HCT116 (cell line): ENCODE measurements at regions not wholly inside any gene's neighbourhood (a gene's known extent, or its start where the extent isn't known, plus 50 kb on each side); places are given as distances from the start of the nearest gene placed in this dataset.

Experiments used
- ATAC-seq: fragments of 200-7000 bp; cut with Tn5 transposase; 2 replicates; pipeline ENCODE4 v1.9.1; 2020; ENCODE audit warnings: mild to moderate bottlenecking, moderate library complexity
- BruUV-seq: library from RNA; stranded (reverse); fragments of 400-500 nt; replicated peaks from 2 replicates; lab custom pipeline; 2021; lab: Mats Ljungman, UMichigan
- CTCF ChIA-PET: fragments of 300-600 bp; sonication (Branson Sonifier 250); formaldehyde crosslinking; loops from one replicate; lab custom pipeline; 2021; ENCODE audit warnings: antibody characterized with exemption; lab: Charles Lee
- POLR2A ChIA-PET: fragments of 300-600, 350-600 bp; sonication (Branson Sonifier 250); formaldehyde crosslinking; loops from one replicate; lab custom pipeline; 2021; ENCODE audit warnings: antibody characterized with exemption; lab: Charles Lee
- RAD21 ChIA-PET, 2 experiments: fragments of 300-600 bp; sonication (Branson Sonifier 250); formaldehyde crosslinking; loops; one replicate each; lab custom pipeline; 2023; ENCODE audit warnings: low total read pairs in 2 of 2; ENCODE audit not compliant: uncharacterized antibody in 2 of 2, unreplicated experiment in 2 of 2, low non-redundant PET in 1 of 2; lab: Charles Lee
- DNase-seq: peaks from one replicate; pipeline ENCODE4 v3.0.0-alpha.2; 2010; ENCODE audit warnings: low read depth, low spot score
- H2AFZ ChIP-seq: fragments of 200-600 bp; shearing (Covaris generic), sonication (generic); 2 replicates; pipeline ENCODE4 v1.6.1; 2017; ENCODE audit warnings: low read depth, mixed run types, mixed read lengths, antibody characterized with exemption, low read length; ENCODE audit not compliant: poor library complexity, severe bottlenecking
- H3K27ac ChIP-seq: 2 replicates; pipeline ENCODE4 v1.5.1; 2012; ENCODE audit warnings: low read depth, low read length
- H3K27me3 ChIP-seq: fragments of 200-600 bp; sonication (generic); 2 replicates; pipeline ENCODE4 v1.6.1; 2016; ENCODE audit warnings: mixed run types, low read length, mixed read lengths; ENCODE audit not compliant: insufficient read depth
- H3K36me3 ChIP-seq, 2 experiments: fragments of 200-500 bp in 1 of 2; fragments of 200-600 bp in 1 of 2; sonication (Bioruptor generic) in 1 of 2; sonication (generic) in 1 of 2; 2 replicates each; pipeline versions ENCODE4 v1.5.1 to v1.6.1; 2014 to 2016; ENCODE audit warnings: low read length in 2 of 2, inconsistent platforms in 1 of 2, mixed read lengths in 1 of 2, mixed run types in 1 of 2; ENCODE audit not compliant: insufficient read depth in 2 of 2, control insufficient read depth in 1 of 2
- H3K4me1 ChIP-seq, 2 experiments: fragments of 200-600 bp in 1 of 2; sonication (generic) in 1 of 2; 2 replicates each; pipeline versions ENCODE4 v1.5.1 to v1.6.1; 2012 to 2017; ENCODE audit warnings: low read length in 2 of 2, inconsistent platforms in 1 of 2, mild to moderate bottlenecking in 1 of 2, mixed read lengths in 1 of 2, mixed run types in 1 of 2, moderate library complexity in 1 of 2; ENCODE audit not compliant: insufficient read depth in 2 of 2, control insufficient read depth in 1 of 2
- H3K4me2 ChIP-seq: fragments of 200-600 bp; sonication (generic); 2 replicates; pipeline ENCODE4 v1.6.1; 2017; ENCODE audit warnings: mixed run types, low read length, mixed read lengths
- H3K4me3 ChIP-seq, 2 experiments: fragments of 200-600 bp in 1 of 2; sonication (generic) in 1 of 2; replicated peaks in 1 of 2; 2 replicates each; pipeline ENCODE4 v1.5.1; 2011 to 2016; ENCODE audit warnings: low read length in 2 of 2, control low read depth in 1 of 2, low read depth in 1 of 2, mild to moderate bottlenecking in 1 of 2, mixed read lengths in 1 of 2, mixed run types in 1 of 2
- H3K79me2 ChIP-seq: fragments of 200-600 bp; sonication (generic); 2 replicates; pipeline ENCODE4 v1.6.1; 2017; ENCODE audit warnings: mild to moderate bottlenecking, mixed run types, low read length, moderate library complexity, mixed read lengths; ENCODE audit not compliant: insufficient read depth
- H3K9ac ChIP-seq: fragments of 200-600 bp; sonication (generic); 2 replicates; pipeline ENCODE4 v1.6.1; 2016; ENCODE audit warnings: low read length, mixed read lengths
- H3K9me2 ChIP-seq: fragments of 200-600 bp; sonication (generic), shearing (Covaris generic); 2 replicates; pipeline ENCODE4 v1.6.1; 2017; ENCODE audit warnings: mixed run types, mild to moderate bottlenecking, moderate library complexity; ENCODE audit not compliant: insufficient read depth
- H3K9me3 ChIP-seq, 2 experiments: fragments of 200-500 bp in 1 of 2; fragments of 200-600 bp in 1 of 2; sonication (Bioruptor generic) in 1 of 2; sonication (generic) in 1 of 2; 2 replicates each; pipeline ENCODE4 v1.6.1; 2014 to 2017; ENCODE audit warnings: low read length in 2 of 2, mixed read lengths in 2 of 2, inconsistent platforms in 1 of 2, low read depth in 1 of 2, mild to moderate bottlenecking in 1 of 2, mixed run types in 1 of 2, moderate library complexity in 1 of 2; ENCODE audit not compliant: control insufficient read depth in 1 of 2, insufficient read depth in 1 of 2
- H4K20me1 ChIP-seq: fragments of 200-600 bp; sonication (generic), shearing (Covaris generic); 2 replicates; pipeline ENCODE4 v1.6.1; 2017; ENCODE audit warnings: mixed run types, mild to moderate bottlenecking, moderate library complexity; ENCODE audit not compliant: insufficient read depth
- ATF3 ChIP-seq: IDR thresholded peaks from 2 replicates; pipeline ENCODE4 v1.6.1; 2012
- CTCF ChIP-seq, 3 experiments: fragments of 200-600 bp in 1 of 3; sonication (generic) in 1 of 3; IDR thresholded peaks in 2 of 3; conservative IDR thresholded peaks in 1 of 3; 2 replicates each; pipeline ENCODE4 v1.5.1; 2012 to 2017; ENCODE audit warnings: low read depth in 2 of 3, low read length in 2 of 3, antibody characterized with exemption in 1 of 3, borderline replicate concordance in 1 of 3, control low read depth in 1 of 3, mild to moderate bottlenecking in 1 of 3, mixed read lengths in 1 of 3, mixed run types in 1 of 3, moderate library complexity in 1 of 3; ENCODE audit not compliant: insufficient read depth in 1 of 3
- EGR1 ChIP-seq: IDR thresholded peaks from 2 replicates; pipeline ENCODE4 v1.6.1; 2012; ENCODE audit warnings: low read depth
- ELF1 ChIP-seq: IDR thresholded peaks from 2 replicates; pipeline ENCODE4 v1.6.1; 2012; ENCODE audit warnings: low read depth, borderline replicate concordance
- EZH2phosphoT487 ChIP-seq: fragments of 200-600 bp; IDR thresholded peaks from 2 replicates; pipeline ENCODE4 v1.6.1; 2018; ENCODE audit warnings: antibody characterized with exemption, borderline replicate concordance
- FOSL1 ChIP-seq: IDR thresholded peaks from 2 replicates; pipeline ENCODE4 v1.6.1; 2012; ENCODE audit warnings: low read depth
- JUND ChIP-seq: IDR thresholded peaks from 2 replicates; pipeline ENCODE4 v1.6.1; 2012
- MAX ChIP-seq: IDR thresholded peaks from 2 replicates; pipeline ENCODE4 v1.6.1; 2012
- POLR2A ChIP-seq: IDR thresholded peaks from 2 replicates; pipeline ENCODE4 v1.7.0; 2011; ENCODE audit warnings: borderline replicate concordance; ENCODE audit not compliant: insufficient read depth, insufficient read length; ENCODE audit errors: extremely low read depth
- RAD21 ChIP-seq: IDR thresholded peaks from 2 replicates; pipeline ENCODE4 v1.6.1; 2012; ENCODE audit warnings: low read depth, mild to moderate bottlenecking
- SIN3A ChIP-seq: IDR thresholded peaks from 2 replicates; pipeline ENCODE4 v1.6.1; 2012; ENCODE audit warnings: low read depth
- SP1 ChIP-seq: IDR thresholded peaks from 2 replicates; pipeline ENCODE4 v1.6.1; 2012; ENCODE audit warnings: low read depth
- SRF ChIP-seq: IDR thresholded peaks from 2 replicates; pipeline ENCODE4 v1.6.1; 2012; ENCODE audit warnings: low read depth
- TCF7L2 ChIP-seq: IDR thresholded peaks from 2 replicates; pipeline ENCODE4 v1.7.0; 2011; ENCODE audit warnings: borderline replicate concordance, inconsistent platforms; ENCODE audit not compliant: insufficient read depth, insufficient read length; ENCODE audit errors: extremely low read depth
- YY1 ChIP-seq: IDR thresholded peaks from 2 replicates; pipeline ENCODE4 v1.6.1; 2011; ENCODE audit warnings: low read length, low read depth, moderate library complexity, mild to moderate bottlenecking; ENCODE audit not compliant: insufficient replicate concordance; ENCODE audit errors: extremely low read depth
- ZBTB33 ChIP-seq: IDR thresholded peaks from 2 replicates; pipeline ENCODE4 v1.6.1; 2011; ENCODE audit warnings: mild to moderate bottlenecking, low read length, moderate library complexity; ENCODE audit not compliant: insufficient replicate concordance; ENCODE audit errors: extremely low read depth
- ZFX ChIP-seq: fragments of 450-650 bp; IDR thresholded peaks from 2 replicates; pipeline ENCODE4 v1.6.1; 2017
- ZNF274 ChIP-seq: fragments of 200-500 bp; sonication (Bioruptor generic); IDR thresholded peaks from 2 replicates; pipeline ENCODE4 v1.6.1; 2014; ENCODE audit warnings: mild to moderate bottlenecking, low read depth, low read length, inconsistent platforms
- intact Hi-C: fragments of 100-400 bp; cut with micrococcal nuclease; formaldehyde crosslinking; loops from 2 replicates; pipeline ENCODE4 v1.10.0; 2022

GRCh38 chr16:63422715-63423114 is 1386.5 kb upstream of the CDH8 start:
- Histone ChIP-seq H3K9ac (no peak overlapping the region), H2AFZ (no peak overlapping the region), H3K4me2 (no peak overlapping the region), H3K9me3 (peaks cover 15 to 19% of the 10 kb centered on the region in 2 experiments; a peak in 2 of 4 replicates), H3K79me2 (no peaks in the 10 kb centered on the region), H3K27me3 (no peaks in the 10 kb centered on the region), H3K9me2 (no peaks in the 10 kb centered on the region), H3K36me3 (no peaks in the 10 kb centered on the region), H3K4me1 (no peaks in the 10 kb centered on the region), H3K27ac (no peak overlapping the region), H4K20me1 (no peaks in the 10 kb centered on the region), H3K4me3 (no peak overlapping the region)
- TF ChIP-seq SRF (no peak), SP1 (no peak), MAX (no peak), YY1 (no peak), RAD21 (no peak), JUND (no peak), POLR2A (no peak), EZH2phosphoT487 (no peak), TCF7L2 (no peak), FOSL1 (no peak), SIN3A (no peak), ATF3 (no peak), CTCF (IDR thresholded peaks at IDR 0.05 in 2 of 3, conservative IDR thresholded peaks at IDR 0.05 in 1 of 3; ENCODE audit: borderline replicate concordance in 1 of 3, insufficient read depth in 1 of 3, low read depth in 2 of 3, low read length in 2 of 3) (no peak), ZBTB33 (no peak), ZNF274 (no peak), ELF1 (no peak), ZFX (no peak), EGR1 (no peak)
- ChIA-PET POLR2A (no interaction called here), RAD21 (no interaction called here), CTCF (no interaction called here)
- DNase-seq (no peak), ATAC-seq (no peak)
- BruUV-seq = no TSS peak
- intact Hi-C loops = no loop called here
